ENCODE measurements at regions not wholly inside any gene's neighbourhood (a gene's known extent, or its start where the extent isn't known, plus 50 kb on each side); places are given as distances from the start of the nearest gene placed in this dataset.

DNA sequence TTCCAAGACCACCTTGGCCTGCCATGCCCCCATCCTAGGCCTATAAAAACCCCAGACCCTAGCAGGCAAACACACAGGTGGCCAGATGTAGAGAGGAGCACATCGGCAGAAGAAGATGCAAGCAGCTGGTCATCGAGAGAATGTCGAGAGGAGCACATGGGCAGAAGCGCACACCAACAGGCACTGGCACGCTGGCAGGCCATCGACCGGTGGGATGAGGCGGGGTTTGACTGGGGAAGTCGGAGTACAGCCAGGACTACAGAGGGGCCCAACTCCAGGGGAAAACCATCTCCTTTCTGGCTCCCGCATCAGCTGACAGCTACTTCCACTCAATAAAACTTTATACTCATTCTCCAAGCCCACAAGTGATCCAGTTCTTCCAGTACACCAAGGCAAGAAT is 283.1 kb upstream of the RGMB start:
- Histone ChIP-seq H3K79me2 (ENCODE audit: control insufficient read depth in 1 of 2, insufficient read depth in 2 of 2, low read length in 2 of 2) (no peaks in the 10 kb centered on the region; a peak in 1 of 4 replicates), H3K56ac (replicated peaks; ENCODE audit: insufficient read length, low read depth, low read length) (no peak overlapping the region), H2AK5ac (ENCODE audit: low read depth, low read length) (no peak overlapping the region), H3K27me3 (replicated peaks in 1 of 4; ENCODE audit: control insufficient read depth in 3 of 4, extremely low read depth in 1 of 4, insufficient read depth in 3 of 4, low read length in 3 of 4) (no peaks in the 10 kb centered on the region), H3K4me2 (ENCODE audit: insufficient read depth in 1 of 2, low read depth in 2 of 2, low read length in 2 of 2) (no peak overlapping the region), H3K23me2 (ENCODE audit: low read depth, low read length) (no peaks in the 10 kb centered on the region), H3K36me3 (ENCODE audit: control insufficient read depth in 2 of 4, insufficient read depth in 4 of 4, low read length in 3 of 4) (no peaks in the 10 kb centered on the region; a peak in 1 of 8 replicates), H4K5ac (ENCODE audit: insufficient read length, low read depth, low read length) (no peak overlapping the region), H2BK120ac (replicated peaks; ENCODE audit: low read depth, low read length) (no peak overlapping the region), H2BK5ac (ENCODE audit: low read depth, low read length) (no peak overlapping the region), H3K4ac (replicated peaks; ENCODE audit: insufficient read length, low read depth, low read length) (no peak overlapping the region), H3K27ac (ENCODE audit: low read depth, low read length) (no peak overlapping the region), H3K79me1 (ENCODE audit: low read depth, low read length) (no peaks in the 10 kb centered on the region), H4K8ac (ENCODE audit: extremely low read depth, insufficient read depth, low read length) (no peak overlapping the region), H3K18ac (ENCODE audit: extremely low read depth, low read length) (no peak overlapping the region), H2BK12ac (ENCODE audit: low read depth, low read length) (no peak overlapping the region), H2BK15ac (ENCODE audit: low read length) (no peak overlapping the region), H3K9me3 (ENCODE audit: insufficient read depth in 2 of 2, low read depth in 1 of 2, low read length in 1 of 2) (peaks cover 11 to 12% of the 10 kb centered on the region in 2 experiments; a peak in 3 of 4 replicates), H3K14ac (ENCODE audit: insufficient read length) (no peak overlapping the region), H3K4me1 (replicated peaks in 1 of 4; ENCODE audit: control insufficient read depth in 3 of 4, insufficient read depth in 4 of 4, low read length in 3 of 4) (no peaks in the 10 kb centered on the region), H3K9ac (replicated peaks in 1 of 4; ENCODE audit: extremely low read depth in 1 of 4, low read depth in 3 of 4, low read length in 3 of 4) (no peak overlapping the region), H4K91ac (replicated peaks; ENCODE audit: insufficient read length, low read length) (no peak overlapping the region), H3K23ac (ENCODE audit: insufficient read length) (no peak overlapping the region), H4K20me1 (replicated peaks in 1 of 2; ENCODE audit: control insufficient read depth in 1 of 2, insufficient read depth in 2 of 2, low read length in 2 of 2) (no peaks in the 10 kb centered on the region), H2AFZ (ENCODE audit: low read length) (no peak overlapping the region), H2BK20ac (ENCODE audit: low read length) (no peak overlapping the region), H3K4me3 (ENCODE audit: extremely low read depth in 1 of 4, insufficient read depth in 2 of 4, low read depth in 3 of 4, low read length in 4 of 4) (no peak overlapping the region)
- ChIA-PET CTCF (ENCODE audit: partially characterized antibody) (interaction anchor here (1.3 kb wide), 1 partner anchor 278 kb away, joined by 4 read pairs; no protein-coding TSS in a partner anchor), POLR2A (ENCODE audit: partially characterized antibody) (no interaction called here)
- TF ChIP-seq SUZ12 (IDR thresholded peaks at IDR 0.05; ENCODE audit: low read length) (no peak), RBBP5 (IDR thresholded peaks at IDR 0.05; ENCODE audit: borderline replicate concordance, low read depth, low read length) (no peak), FOSL1 (IDR thresholded peaks at IDR 0.05; ENCODE audit: insufficient read depth, low read depth, low read length) (no peak), CHD1 (IDR thresholded peaks at IDR 0.05; ENCODE audit: low read depth, low read length) (no peak), SP2 (IDR thresholded peaks at IDR 0.05; ENCODE audit: low read length) (no peak), GABPA (IDR thresholded peaks at IDR 0.05; ENCODE audit: borderline replicate concordance, insufficient read depth, low read length) (no peak), HDAC6 (IDR thresholded peaks at IDR 0.05; ENCODE audit: low read depth, low read length) (no peak), SP4 (IDR thresholded peaks at IDR 0.05; ENCODE audit: low read length) (no peak), POU5F1 (IDR thresholded peaks at IDR 0.05; ENCODE audit: low read depth, low read length) (no peak)
- TF ChIP-seq, protein P1, sequence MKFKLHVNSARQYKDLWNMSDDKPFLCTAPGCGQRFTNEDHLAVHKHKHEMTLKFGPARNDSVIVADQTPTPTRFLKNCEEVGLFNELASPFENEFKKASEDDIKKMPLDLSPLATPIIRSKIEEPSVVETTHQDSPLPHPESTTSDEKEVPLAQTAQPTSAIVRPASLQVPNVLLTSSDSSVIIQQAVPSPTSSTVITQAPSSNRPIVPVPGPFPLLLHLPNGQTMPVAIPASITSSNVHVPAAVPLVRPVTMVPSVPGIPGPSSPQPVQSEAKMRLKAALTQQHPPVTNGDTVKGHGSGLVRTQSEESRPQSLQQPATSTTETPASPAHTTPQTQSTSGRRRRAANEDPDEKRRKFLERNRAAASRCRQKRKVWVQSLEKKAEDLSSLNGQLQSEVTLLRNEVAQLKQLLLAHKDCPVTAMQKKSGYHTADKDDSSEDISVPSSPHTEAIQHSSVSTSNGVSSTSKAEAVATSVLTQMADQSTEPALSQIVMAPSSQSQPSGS (IDR thresholded peaks at IDR 0.05; ENCODE audit: low read length) = no peak
- TF ChIP-seq, protein P2, sequence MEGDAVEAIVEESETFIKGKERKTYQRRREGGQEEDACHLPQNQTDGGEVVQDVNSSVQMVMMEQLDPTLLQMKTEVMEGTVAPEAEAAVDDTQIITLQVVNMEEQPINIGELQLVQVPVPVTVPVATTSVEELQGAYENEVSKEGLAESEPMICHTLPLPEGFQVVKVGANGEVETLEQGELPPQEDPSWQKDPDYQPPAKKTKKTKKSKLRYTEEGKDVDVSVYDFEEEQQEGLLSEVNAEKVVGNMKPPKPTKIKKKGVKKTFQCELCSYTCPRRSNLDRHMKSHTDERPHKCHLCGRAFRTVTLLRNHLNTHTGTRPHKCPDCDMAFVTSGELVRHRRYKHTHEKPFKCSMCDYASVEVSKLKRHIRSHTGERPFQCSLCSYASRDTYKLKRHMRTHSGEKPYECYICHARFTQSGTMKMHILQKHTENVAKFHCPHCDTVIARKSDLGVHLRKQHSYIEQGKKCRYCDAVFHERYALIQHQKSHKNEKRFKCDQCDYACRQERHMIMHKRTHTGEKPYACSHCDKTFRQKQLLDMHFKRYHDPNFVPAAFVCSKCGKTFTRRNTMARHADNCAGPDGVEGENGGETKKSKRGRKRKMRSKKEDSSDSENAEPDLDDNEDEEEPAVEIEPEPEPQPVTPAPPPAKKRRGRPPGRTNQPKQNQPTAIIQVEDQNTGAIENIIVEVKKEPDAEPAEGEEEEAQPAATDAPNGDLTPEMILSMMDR (IDR thresholded peaks at IDR 0.05; ENCODE audit: control extremely low read depth in 1 of 3, insufficient read depth in 1 of 3, low read depth in 1 of 3, low read length in 3 of 3) = no peak
- FAIRE-seq = no peak
- DNase-seq (ENCODE audit: low read depth in 1 of 2, low spot score in 2 of 2) = no peak
- 84% methylated on average over 10 of the region's 10 CpGs; no CpG with 5 or more reads in 1 of the 2 experiments for WGBS, 2 experiments (ENCODE audit: extremely low coverage in 1 of 2, insufficient coverage in 1 of 2, insufficient read length in 1 of 2, insufficient replicate concordance in 2 of 2, low coverage in 1 of 2, low lambda C conversion rate in 2 of 2, missing lambda C conversion rate in 1 of 2)

Measured in H1 (cell line).